Muscle of arm (tissue), 1 donor: ENCODE measurements at regions not wholly inside any gene's neighbourhood (a gene's known extent, or its start where the extent isn't known, plus 50 kb on each side); places are given as distances from the start of the nearest gene placed in this dataset.

ENCODE experiments used
- DNase-seq: peaks from one replicate; pipeline ENCODE4 v3.0.0-alpha.2; 2013

- DNase-seq = no peak
These were observed 125.3 kb upstream of the STMND1 start for GRCh38 chr6:16976385-16977183.

DNA sequence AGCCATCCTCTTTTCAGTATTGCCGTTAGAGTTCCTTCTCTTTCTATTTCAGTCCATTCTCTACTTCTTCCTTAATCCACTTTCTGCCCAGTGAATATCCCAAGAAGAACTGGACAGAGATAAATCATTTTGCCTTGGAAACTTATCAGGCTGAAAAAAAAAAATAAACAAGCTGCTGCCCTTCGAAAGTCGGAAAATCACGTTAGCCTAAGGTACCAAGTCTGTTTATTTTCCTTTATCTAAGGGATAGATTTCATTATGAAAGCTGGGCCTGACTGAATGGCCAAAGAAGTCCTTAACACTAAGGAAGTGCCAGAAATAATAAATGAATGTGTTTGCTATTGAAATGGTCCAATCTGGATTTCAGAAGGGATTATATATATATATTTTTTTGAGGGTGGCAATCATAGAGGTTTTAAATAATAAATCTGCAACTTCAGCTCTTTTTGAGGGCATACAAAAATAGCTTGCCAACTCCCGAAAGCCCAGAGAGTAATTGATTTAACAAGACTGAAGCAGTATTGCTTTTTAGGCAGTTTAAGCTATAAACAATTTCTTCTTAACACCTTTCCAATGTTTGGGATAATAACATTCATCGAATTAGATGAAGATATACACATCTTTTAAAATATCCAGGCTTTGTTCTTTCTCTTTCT, 127.0 kb upstream of the STMND1 start:
- DNase-seq = no peak

DNA sequence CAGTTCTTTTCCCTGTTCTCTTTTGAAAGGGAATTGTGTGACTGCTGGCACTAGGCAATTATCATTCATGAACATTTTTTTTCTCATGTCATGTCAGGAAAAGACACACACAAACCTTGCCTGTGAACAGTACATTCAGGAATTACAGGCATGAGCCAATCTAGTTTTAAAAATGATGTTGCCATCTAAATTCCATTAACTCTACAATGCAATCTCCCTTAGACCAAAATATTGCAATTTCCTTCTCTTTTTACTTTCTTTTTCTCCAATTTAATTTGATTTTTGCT, 127.5 kb upstream of the STMND1 start:
- DNase-seq = no peak

DNA sequence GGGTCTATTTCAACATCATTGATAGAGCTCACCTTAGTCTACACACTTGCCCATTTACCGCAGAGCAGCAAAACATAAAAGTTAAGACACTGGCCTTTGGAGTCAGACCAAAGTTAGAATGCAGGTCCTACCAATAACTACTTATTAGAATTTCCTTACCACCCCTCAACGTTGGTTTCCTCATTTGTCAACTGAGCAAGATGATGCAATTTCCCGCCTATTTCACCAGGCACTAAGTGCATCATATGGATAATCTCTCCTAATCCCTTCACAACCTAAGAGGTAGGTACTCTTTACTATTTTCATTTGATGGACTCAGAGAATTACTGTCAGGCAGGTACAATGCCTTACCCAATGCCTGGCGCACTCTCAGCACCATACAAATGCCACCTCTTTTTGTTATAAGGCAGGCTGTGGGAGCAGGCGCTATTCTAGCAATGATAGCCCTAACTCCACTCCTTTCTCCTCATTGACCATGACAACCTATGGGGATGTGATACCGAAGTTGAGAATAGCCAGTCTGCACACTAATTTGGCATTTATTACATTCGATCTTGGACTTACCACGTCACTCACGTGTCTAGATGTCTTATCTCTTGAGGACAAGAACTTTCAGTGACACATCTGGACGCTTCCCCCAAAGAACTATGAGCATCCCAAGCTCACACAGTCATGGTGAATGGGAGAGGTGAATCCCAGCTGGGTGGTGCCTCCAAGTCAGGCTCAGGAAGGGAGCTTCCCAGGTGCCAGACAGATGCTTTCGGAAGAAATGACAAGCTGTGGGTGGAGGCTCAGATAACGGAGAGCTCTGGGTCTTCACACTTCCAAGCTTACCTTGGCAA, 128.1 kb upstream of the STMND1 start:
- no peak for DNase-seq

- no peak for DNase-seq
These were observed 128.8 kb upstream of the STMND1 start for GRCh38 chr6:16973051-16973450.

DNA sequence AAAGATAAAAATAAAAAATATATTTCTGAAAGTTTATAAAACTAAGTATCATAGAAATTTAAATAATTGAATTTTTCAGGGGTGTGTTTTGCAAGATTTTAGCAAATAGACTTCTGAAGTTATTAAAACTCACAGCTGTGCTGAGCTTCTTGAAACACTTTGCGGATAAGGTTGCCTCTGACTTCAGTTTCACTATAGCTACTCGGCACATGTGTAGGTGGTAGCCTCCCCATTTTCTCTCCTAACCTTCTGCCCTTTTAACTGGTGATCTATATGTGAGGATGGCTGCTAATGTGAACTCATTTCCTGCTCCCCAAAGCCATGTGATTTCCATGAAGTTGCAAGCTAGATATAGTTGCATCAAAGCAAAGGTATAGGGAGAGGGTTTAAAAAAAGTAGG, 129.3 kb upstream of the STMND1 start:
- DNase-seq = no peak

DNA sequence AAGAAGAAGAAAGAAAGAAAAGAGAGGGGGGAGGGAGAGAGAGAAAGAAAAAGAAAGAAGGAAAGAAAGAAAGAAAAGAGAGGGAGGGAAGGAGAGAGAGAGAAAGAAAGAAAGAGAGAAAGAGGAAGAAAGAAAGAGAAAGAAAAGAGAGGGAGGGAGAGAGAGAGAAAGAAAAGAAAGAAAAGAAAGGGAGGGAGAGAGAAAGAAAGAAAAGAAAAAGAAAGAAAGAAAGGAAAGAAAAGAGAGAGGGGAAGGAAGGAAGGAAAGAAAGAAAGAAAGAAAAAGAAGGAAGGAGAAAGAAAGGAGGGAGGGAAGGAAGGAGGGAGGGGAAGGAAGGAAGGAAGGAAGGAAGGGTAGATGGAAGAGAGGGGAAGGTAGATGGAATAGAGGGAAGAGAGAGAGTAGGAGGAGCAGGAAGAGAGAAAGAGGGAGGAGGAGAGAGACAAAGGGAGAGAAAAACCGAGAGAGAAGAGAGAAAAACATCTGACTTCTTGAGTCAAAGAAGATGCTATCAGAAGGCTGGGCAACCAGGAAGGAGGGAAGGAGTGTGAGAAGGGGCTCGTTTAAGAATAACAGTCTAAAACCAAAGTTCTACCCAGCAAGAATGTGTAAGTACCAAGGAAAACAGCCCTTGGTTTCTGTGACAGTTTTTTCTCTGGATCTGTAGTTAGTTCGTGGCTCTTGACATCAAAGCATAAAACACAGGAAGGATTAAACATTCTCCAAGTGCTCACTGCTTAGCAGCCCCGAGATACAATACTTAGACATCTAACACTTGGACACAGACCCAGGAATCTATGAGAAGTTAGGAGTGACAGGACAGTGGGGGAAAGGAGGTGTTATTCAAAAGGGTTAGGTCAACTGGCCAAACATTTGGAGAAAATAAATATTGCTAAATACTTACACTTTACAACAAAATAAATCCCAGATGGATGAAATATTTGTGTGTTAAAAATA, 131.9 kb upstream of the STMND1 start:
- DNase-seq = no peak

- DNase-seq = no peak
These were observed 133.7 kb upstream of the STMND1 start for GRCh38 chr6:16968101-16968500.

GRCh38 chr6:16967470-16967817, 134.4 kb upstream of the STMND1 start:
- DNase-seq = no peak

DNA sequence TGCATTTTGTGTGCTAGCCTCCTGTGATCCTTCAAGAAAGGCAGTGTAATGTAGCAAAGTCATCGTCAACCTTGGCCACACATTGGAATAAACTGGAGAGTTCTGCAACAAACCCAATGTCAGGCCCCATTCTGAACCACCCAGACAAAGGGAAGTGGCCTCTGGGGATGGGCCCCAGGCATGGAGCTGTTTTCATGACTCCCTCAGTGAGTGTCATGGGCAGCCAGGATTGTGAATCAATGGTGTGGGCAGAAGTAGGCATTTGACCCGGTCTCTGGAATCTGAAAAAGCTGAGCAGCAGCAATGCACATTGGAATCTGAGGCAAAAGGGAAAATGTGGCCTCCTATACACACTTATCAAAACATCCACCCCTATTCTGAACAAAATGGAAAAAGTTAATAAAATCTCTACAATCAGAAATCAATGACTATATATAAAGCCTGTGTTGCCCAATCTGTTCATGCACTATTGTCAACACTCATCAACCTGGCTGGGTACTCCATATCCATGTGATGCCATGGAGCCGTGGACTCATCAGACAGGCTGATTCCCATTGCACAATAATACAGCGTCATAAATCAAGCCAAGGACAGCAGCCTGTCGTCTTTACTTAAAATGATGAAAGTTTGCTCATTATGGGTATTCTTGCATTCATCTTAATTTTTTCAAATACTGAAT, 134.9 kb upstream of the STMND1 start:
- DNase-seq = no peak

- DNase-seq = no peak
These were observed 136.2 kb upstream of the STMND1 start for GRCh38 chr6:16965689-16966088.

DNA sequence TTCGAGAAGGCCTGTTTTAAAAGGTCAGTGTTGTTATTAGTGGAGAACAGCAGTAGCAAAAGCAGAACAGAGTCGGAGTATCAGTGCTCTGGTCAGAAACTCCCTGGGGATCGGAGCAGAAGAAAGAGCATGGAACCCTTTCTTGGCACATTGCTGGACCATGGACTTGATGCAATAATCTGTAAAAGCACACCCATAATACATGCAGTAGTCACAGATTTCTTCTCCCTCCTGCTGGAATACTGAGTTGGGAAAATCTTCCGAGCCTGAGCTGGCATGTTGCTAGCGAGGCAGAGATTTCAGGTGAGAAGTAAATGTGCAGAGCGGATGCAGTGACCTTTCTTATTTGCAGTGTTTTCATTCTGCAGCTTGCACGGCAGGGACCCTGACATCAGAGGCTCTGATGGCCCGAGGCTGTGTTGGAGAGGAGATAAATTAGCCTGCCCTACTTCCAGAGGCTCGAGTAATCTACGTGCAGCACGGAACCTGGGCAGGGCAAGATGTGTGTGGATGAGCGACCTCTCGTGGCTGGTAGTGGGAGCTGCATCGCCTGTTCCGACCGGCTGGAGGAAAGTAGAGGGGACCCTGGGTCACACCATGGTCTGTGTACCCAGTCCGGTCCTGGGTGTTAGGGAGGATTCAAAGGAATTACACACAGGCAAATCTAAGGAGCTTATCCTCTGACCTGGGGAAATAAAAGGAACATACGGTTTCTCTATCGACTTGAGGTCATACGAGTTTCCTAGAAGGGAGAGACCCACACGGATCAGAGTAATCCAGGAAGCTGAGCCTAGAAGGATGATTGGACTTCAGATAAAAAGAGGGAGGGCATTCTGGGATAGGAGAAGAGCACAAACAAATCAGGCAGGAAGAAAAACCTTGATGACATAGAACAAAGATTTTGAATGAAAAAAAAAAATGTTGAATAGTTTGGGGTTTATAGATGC, 137.0 kb upstream of the STMND1 start:
- peak; percentile 82 for DNase-seq

DNA sequence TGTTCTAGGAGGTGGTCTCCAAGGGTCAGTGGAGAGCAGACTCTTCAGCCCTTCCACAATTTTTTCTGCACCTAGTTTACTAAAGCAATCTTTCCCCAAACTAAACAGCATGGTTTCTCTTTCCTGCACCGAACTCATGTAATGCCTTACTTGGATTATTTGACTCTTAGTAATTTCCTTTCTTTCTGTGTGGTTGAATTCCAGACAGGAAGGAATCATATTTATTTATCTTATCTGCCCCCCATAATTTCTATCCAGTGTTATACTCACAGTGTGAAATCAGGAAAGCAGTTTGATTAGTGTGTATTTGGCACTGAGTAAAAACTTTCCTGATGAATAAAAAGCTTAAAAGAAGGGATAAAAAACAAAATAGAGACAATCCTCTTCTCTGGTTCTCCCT, 140.3 kb upstream of the STMND1 start:
- DNase-seq = no peak

GRCh38 chr6:16959789-16960188, 142.1 kb upstream of the STMND1 start:
- no peak for DNase-seq

- no peak for DNase-seq
These were observed 145.5 kb upstream of the STMND1 start for GRCh38 chr6:16956361-16956760.

DNA sequence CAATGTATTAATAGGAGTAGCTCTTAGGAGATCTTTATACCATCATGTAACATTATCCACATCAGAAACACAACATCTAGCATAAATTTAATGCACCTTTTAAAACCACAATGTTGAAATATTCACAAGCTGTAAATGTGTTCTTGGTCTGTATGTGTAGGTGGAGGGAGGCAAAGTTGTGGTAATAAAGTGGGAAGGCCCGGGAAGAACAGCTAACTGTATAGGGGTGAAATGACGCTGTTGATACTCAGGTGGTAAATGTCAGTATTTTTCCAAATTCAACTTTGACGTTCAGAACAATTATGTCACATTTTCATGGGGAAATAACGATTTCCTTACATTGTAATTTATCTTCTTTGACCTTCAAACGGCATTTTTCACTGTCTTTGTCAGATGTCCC, 146.0 kb upstream of the STMND1 start:
- DNase-seq = no peak

DNA sequence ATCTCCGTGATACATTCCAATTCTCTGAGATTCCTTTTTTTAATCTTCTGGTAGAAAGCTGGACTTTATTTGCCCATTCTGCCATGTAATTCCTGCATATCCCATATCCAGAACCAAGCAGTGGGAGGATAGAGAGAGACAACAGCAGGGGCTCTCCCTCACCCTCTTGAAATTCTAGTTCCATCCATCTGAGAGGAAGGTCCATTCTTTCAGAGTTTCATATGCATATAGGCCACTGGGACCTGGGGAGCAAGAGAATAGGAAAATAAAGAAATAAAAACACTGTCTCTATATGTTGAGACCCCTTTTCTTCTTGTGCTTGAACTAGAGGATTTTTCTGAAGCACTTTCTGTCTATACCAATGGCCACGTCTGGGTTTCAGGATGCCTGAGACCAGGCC, 147.9 kb upstream of the STMND1 start:
- DNase-seq = no peak

DNA sequence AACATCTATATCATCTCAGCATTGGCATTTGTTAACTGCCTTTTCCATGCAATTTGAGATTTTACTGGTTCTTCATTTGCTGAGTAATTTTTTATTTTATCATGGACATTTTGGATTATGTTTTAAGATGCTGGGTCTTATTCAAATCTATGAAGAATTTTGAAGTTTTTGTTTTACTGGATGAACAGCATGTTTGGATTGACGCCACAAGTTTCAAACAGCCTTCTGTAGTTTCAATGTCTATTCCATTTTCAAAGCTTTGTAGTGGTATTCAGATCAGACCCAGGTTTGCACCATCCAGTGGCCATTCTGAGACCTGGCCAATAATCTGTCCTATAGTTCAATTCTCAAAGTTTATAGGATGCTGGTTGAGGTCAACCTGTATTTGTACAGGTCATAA, 148.4 kb upstream of the STMND1 start:
- DNase-seq = no peak

- no peak for DNase-seq
These were observed 150.9 kb upstream of the STMND1 start for GRCh38 chr6:16950825-16951495.

- DNase-seq = no peak
These were observed 151.5 kb upstream of the STMND1 start for GRCh38 chr6:16950302-16950701.
